ENCODE measurements at regions not wholly inside any gene's neighbourhood (a gene's known extent, or its start where the extent isn't known, plus 50 kb on each side); places are given as distances from the start of the nearest gene placed in this dataset.

DNA sequence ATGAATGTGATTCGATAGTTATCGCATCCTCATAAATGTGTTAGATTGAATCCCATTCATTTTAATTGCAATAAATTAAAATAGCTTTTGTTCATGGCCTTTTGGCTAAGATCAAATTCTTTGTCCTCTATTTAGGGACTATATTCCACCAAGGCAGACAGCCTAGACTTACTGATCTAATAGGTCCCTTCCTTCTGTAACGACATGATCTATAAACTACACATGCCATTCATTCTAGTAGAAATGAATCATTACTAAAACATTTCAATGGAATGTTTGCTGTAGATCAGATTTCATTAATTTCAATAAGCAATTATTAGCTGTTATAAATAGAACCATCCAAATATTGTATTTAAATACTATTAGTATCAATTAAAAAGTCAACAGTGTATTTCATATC, 526.6 kb upstream of the KLHL1 start:
- TF ChIP-seq GFI1 (CRISPR knock-in tag; IDR thresholded peaks at IDR 0.05; ENCODE audit: borderline replicate concordance) (no peak), SRF (IDR thresholded peaks at IDR 0.05; ENCODE audit: low read depth, low read length) (no peak), ZSCAN9 (CRISPR knock-in tag; IDR thresholded peaks at IDR 0.05; ENCODE audit: borderline replicate concordance) (no peak), EP300 (IDR thresholded peaks at IDR 0.05; ENCODE audit: low read depth in 2 of 2, low read length in 2 of 2) (no peak), EP300 (CRISPR knock-in tag; IDR thresholded peaks at IDR 0.05; ENCODE audit: borderline replicate concordance) (no peak), ELF1 (CRISPR knock-in tag; IDR thresholded peaks at IDR 0.05) (no peak), SMARCC2 (IDR thresholded peaks at IDR 0.05) (no peak), MAFF (IDR thresholded peaks at IDR 0.05; ENCODE audit: low read depth, low read length) (no peak), ZHX1 (CRISPR knock-in tag; IDR thresholded peaks at IDR 0.05; ENCODE audit: low read depth) (no peak), CEBPG (CRISPR knock-in tag; IDR thresholded peaks at IDR 0.05) (no peak), HDAC6 (IDR thresholded peaks at IDR 0.05; ENCODE audit: low read depth, low read length) (no peak), FLYWCH1 (CRISPR knock-in tag; IDR thresholded peaks at IDR 0.05) (no peak)
